Suppressor macrophage treated with lipopolysaccharide for 4 hours (primary cell): ENCODE measurements at regions not wholly inside any gene's neighbourhood (a gene's known extent, or its start where the extent isn't known, plus 50 kb on each side); places are given as distances from the start of the nearest gene placed in this dataset.
"Not testable (repeated sequence)": the region's sequence is repeated elsewhere in the genome, so short reads cannot be mapped to it uniquely, and the experiment has no call there.

Experiments used
- DNase-seq: peaks from one replicate; pipeline ENCODE4 v3.0.0-alpha.2; 2020

GRCh38 chr1:102821707-102822106 lies 286.6 kb downstream of the COL11A1 start:
- no peak for DNase-seq

DNA sequence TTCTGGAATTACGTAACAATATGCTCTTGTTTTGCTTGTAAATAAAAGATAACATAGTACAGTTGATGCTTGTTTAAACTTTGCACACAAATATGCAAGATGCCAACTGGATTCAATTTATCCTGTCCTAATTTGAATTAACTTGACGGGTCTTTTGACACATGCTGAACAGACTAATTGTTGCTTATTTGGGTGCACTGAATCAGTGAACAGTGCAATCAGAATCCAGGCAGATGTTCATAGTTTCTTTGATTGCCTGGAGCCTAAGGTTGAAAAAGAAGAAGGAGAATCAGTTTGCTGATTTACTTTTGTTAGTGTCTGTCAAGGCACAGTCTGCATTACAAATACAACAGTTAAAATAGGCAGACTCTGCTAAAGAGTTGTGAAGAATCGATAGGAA lies 307.9 kb downstream of the COL11A1 start:
- DNase-seq = no peak

GRCh38 chr1:102799496-102799895 lies 308.8 kb downstream of the COL11A1 start:
- no peak for DNase-seq

- DNase-seq = no peak
Measured at GRCh38 chr1:102798718-102799117, 309.6 kb downstream of the COL11A1 start.

- DNase-seq = no peak
Measured at GRCh38 chr1:102796429-102796828, 311.9 kb downstream of the COL11A1 start.

- DNase-seq = no peak
Measured at GRCh38 chr1:102790997-102791396, 317.3 kb downstream of the COL11A1 start.

- DNase-seq = not testable (repeated sequence)
Measured at GRCh38 chr1:102789951-102790350, 318.4 kb downstream of the COL11A1 start.

GRCh38 chr1:102783487-102783886 lies 324.8 kb downstream of the COL11A1 start:
- DNase-seq = no peak

GRCh38 chr1:102782144-102782543 lies 326.2 kb downstream of the COL11A1 start:
- DNase-seq = no peak

DNA sequence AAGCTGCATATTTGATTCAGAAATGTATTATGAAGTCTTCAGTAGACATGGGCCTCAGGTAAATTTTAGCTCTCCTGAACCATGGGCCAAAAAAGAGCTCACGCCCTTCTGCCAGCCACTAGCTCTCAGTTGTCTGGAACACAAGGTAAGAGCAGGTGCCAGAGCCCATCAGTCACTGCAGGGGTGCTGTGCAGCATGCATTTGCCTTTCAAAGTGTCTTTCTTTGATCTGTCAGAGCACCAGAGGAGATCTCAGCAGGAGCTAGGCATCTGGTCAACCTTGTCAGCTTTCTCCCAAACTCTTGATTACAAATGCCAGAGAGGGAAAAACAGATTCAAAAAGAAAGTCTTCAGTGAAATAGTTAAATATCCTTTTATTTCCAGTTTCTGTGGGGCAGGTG lies 332.3 kb downstream of the COL11A1 start:
- no peak for DNase-seq

- no peak for DNase-seq
Measured at GRCh38 chr1:102772831-102773230, 335.5 kb downstream of the COL11A1 start.

GRCh38 chr1:102758418-102758817 lies 349.9 kb downstream of the COL11A1 start:
- DNase-seq = no peak

DNA sequence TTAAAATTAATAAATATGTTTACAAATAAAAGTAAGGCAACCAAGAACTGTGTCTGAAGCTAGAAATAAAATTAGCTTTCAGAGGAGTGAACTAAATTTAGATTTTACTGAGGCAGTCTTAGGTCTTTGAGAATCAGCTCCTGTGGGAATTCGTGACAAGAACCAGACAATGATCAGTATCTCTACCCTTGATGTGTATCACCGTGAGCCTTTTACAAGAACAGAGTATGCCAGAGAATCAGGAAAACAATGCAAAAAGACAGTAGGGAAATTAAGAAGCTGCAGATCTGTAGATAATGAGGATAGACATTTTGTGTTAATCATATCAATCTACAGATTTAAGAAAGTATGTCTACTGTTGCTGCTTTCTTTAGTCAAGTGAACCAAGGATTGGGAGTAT lies 351.0 kb downstream of the COL11A1 start:
- DNase-seq = no peak

DNA sequence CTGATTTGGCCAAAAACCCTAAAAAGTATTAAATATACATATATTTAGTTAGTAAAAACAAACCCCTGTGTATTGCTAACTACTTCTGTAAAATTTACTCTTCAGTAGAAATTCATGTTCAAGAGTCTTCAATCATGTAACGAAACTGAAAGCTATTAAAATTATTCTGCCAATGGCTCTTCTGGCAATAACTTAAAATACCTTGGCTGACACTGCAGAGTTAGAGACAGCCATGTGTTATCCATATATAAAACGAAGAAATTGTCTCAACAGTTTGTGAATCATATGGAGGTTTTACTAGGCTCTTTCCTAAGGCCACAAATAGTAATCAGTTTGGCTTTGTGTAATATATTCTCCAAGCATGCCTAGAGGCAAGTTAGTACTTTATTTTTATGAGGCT lies 357.2 kb downstream of the COL11A1 start:
- DNase-seq = no peak

DNA sequence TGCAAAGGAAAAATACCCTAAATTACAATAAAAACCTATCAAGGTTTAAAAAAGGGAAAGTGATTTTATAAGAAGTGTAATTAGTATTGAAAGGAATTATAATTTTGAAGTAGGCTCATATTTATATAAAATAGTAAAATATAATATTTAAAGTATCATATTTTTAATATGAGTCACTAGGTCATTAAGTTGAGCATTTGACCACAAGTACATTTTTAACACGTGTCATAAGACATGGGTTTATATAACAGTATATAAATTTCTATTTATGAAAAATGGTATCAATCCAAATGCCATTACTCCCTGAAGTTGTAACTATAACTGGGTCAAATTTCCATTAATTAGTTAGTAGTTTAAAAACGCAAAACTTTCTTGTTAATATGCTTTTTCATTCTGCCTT lies 365.9 kb downstream of the COL11A1 start:
- no peak for DNase-seq

DNA sequence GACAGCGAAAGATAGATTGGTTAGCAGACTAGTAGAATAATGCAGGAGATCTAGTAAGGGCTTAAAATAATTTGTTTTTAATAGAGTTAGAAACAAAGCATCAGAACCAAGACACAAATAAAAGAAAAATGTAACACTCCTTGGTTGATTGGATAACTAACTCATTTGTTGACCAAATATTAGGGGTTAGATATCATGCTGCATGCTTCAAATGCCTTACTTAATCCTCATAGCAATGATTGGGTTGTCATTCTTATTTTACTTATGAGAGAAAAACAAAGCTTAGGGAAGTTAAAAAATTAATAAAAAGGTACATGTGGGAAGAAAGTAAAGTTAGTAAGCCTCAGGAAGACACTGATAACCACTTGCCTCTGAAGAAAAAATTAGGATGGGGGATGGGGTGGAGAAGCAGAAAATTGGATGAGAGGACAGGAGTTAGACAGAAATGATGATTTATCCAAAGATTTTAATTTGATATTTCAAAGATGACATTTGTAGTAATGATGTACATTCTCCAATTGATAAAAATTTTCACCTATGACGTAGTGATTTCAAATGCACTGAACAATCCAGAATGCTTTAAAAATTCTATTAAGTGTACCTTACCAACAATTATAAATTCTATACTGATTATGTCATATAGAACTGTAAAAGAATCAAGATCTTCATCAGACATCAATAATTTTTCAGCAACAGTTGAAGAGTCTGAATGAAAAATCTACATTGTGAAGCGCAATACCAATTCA lies 374.7 kb downstream of the COL11A1 start:
- DNase-seq = no peak

- DNase-seq = no peak
Measured at GRCh38 chr1:102732927-102733326, 375.4 kb downstream of the COL11A1 start.

- no peak for DNase-seq
Measured at GRCh38 chr1:102726417-102726816, 381.9 kb downstream of the COL11A1 start.

DNA sequence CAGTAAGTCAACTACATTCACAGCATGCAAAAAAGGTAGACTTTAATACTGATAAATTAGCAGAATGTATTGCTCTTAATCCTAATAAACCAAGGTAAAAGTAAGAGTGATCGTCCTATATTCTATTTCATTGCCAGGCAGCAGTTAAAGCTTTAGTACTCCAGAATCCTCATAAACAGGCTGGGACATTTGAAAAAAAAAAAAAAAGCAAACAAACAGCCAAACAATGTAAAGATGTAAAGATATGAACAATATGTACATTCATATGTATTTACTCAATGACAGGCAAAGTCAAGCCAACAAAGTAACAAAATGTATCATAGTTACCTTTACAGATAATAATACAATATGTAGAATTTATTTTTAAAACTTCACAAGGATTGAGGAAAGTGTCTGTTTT lies 383.6 kb downstream of the COL11A1 start:
- no peak for DNase-seq

DNA sequence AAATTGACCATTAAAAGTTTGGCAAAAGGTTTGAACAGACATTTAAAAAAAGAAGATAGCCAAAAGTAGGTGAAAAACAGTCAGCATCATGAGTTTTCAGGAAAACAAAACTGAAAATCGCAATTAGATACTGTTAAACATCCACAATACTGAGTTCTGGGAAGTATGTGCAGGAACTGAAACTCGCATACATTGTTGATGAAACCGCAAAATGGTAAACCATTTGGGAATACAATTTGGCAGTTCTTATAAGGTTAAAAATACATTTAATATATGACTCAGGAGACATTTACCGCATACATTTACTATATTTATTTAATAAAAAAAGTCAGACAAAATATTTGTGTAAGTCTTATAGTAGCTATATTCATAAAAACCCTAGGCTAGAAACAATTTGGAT lies 393.2 kb downstream of the COL11A1 start:
- DNase-seq = peak; percentile 0

DNA sequence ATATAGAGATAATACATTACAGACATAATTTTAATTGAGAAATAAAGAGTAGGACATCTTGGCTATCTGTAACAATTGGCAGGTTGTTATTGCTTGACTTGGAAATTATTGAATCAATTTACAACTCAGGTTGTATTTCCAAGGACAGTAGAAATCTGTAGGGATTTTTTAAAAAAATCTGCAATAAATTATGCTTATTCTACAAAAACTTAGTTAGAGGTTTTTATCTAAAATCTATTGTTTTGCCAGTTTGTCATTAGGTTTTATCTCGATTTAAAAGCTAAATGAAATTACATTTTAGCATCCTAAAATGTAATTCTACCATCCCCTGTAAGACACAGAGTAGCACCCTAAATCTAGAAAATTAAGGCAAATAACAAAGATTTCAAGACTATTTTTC lies 408.8 kb downstream of the COL11A1 start:
- no peak for DNase-seq

DNA sequence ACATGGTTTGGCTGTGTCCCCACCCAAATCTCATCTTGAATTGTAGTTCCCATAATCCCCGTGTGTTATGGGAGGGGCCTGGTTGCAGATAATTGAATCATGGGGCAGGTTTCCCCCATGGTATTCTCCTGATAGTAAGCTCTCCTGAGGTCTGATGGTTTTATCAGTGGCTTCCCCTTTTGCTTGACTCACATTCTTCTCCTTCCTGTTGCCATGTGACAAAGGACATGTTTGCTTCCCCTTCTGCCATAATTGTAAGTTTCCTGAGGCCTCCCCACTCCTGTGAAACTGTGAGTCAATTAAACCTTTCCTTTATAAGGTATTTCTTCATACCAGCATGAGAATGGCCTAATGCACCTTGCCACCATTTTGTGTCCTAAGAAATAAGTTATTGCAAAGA lies 415.0 kb downstream of the COL11A1 start:
- no peak for DNase-seq

DNA sequence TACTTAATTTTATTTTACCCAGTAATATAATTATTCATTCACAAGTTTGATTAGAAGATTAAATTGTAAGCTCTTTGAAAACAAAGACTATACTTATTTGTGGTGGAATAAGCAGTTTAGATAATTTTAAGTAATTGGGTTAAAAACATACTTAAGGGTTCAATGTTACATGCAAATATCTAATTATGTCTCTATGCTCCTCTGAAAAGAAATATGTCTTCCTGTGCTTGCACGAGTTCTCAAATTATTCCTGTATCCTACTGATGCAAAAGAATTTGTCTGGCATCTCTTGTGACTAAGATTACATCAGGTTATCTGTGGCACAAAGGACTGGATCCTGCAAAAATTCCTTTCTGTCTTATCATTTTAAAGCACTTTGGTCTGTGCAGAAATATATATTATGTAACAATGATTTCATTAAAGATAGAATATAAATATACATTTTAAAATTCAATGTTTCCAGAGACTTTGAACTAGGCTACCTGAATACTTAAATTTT lies 416.7 kb downstream of the COL11A1 start:
- DNase-seq = no peak

DNA sequence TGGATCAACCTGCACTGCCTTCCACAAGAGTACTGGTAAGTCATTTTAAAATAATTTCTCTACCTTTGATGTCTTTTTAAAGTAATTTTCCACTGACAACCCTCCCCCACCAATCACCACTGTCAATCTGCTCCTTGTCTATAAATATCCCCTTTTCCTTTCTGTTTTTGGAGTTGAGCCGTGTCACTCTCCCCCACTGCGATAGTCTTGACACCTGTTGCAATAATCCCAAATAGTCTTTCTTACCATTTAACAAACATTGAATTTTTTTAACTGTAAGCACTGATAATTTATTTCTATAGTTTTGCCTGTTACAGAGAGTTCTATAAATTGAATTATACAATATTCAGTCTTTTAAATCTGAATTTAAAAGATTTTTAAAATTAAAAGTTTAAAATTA lies 420.9 kb downstream of the COL11A1 start:
- DNase-seq = no peak

- no peak for DNase-seq
Measured at GRCh38 chr1:102661481-102661880, 446.8 kb downstream of the COL11A1 start.
